A673 (cell line): ENCODE measurements at regions not wholly inside any gene's neighbourhood (a gene's known extent, or its start where the extent isn't known, plus 50 kb on each side); places are given as distances from the start of the nearest gene placed in this dataset.

Experiments used
- BruUV-seq: library from RNA; stranded (reverse); fragments of 400-500 nt; replicated peaks from 2 replicates; lab custom pipeline; 2021; lab: Mats Ljungman, UMichigan
- CTCF ChIA-PET: fragments of 300-600 bp; sonication (Branson Sonifier 250); formaldehyde crosslinking; loops from one replicate; lab custom pipeline; 2022; ENCODE audit warnings: antibody characterized with exemption; lab: Charles Lee
- POLR2A ChIA-PET: fragments of 300-600 bp; sonication (Branson Sonifier 250); formaldehyde crosslinking; loops from one replicate; lab custom pipeline; 2022; ENCODE audit warnings: antibody characterized with exemption; ENCODE audit not compliant: low non-redundant PET; lab: Charles Lee
- DNase-seq: peaks from one replicate; pipeline ENCODE4 v3.0.0-alpha.2; 2015; ENCODE audit warnings: low spot score
- H3K27ac ChIP-seq: fragments of 200-600 bp; sonication (generic); 2 replicates; pipeline ENCODE4 v1.5.1; 2016; ENCODE audit warnings: mixed run types, low read depth, mild to moderate bottlenecking, mixed read lengths, antibody characterized with exemption, low read length; ENCODE audit not compliant: poor library complexity, severe bottlenecking
- H3K27me3 ChIP-seq: fragments of 200-600 bp; sonication (generic); replicated peaks from 2 replicates; pipeline ENCODE4 v1.6.1; 2017; ENCODE audit warnings: mixed run types, low read depth, mild to moderate bottlenecking, mixed read lengths, antibody characterized with exemption, low read length; ENCODE audit not compliant: insufficient read depth, poor library complexity
- H3K36me3 ChIP-seq: fragments of 200-600 bp; sonication (generic); 2 replicates; pipeline ENCODE4 v1.6.1; 2016; ENCODE audit warnings: mixed run types, mild to moderate bottlenecking, mixed read lengths, antibody characterized with exemption, low read length; ENCODE audit not compliant: insufficient read depth, poor library complexity, severe bottlenecking
- H3K4me1 ChIP-seq: fragments of 200-600 bp; sonication (generic); 2 replicates; pipeline ENCODE4 v1.6.1; 2017; ENCODE audit warnings: mixed run types, mild to moderate bottlenecking, mixed read lengths, antibody characterized with exemption, low read length; ENCODE audit not compliant: insufficient read depth, poor library complexity, severe bottlenecking
- H3K4me3 ChIP-seq: fragments of 200-600 bp; sonication (generic); 2 replicates; pipeline ENCODE4 v1.5.1; 2016; ENCODE audit warnings: low read depth, mixed run types, mild to moderate bottlenecking, mixed read lengths, low read length; ENCODE audit not compliant: poor library complexity, severe bottlenecking
- H3K9me3 ChIP-seq: fragments of 200-600 bp; sonication (generic); 2 replicates; pipeline ENCODE4 v1.6.1; 2016; ENCODE audit warnings: mixed run types, low read depth, mild to moderate bottlenecking, mixed read lengths, antibody characterized with exemption, low read length; ENCODE audit not compliant: poor library complexity, severe bottlenecking
- CTCF ChIP-seq: fragments of 300-800, 200-600 bp; sonication (generic); conservative IDR thresholded peaks from 2 replicates; pipeline ENCODE4 v1.5.1; 2017; ENCODE audit warnings: low read depth, mild to moderate bottlenecking, antibody characterized with exemption, low read length, moderate library complexity, mixed read lengths
- EZH2 ChIP-seq: fragments of 200-600 bp; sonication (generic); IDR thresholded peaks from 2 replicates; pipeline ENCODE4 v1.6.1; 2017; ENCODE audit warnings: borderline replicate concordance, low read depth, mild to moderate bottlenecking, mixed read lengths, antibody characterized with exemption, low read length; ENCODE audit not compliant: poor library complexity, severe bottlenecking
- intact Hi-C: fragments of 100-400 bp; cut with micrococcal nuclease; formaldehyde crosslinking; loops from one replicate; pipeline ENCODE4 v1.10.0; 2022; ENCODE audit not compliant: unreplicated experiment

GRCh38 chr11:80118073-80118472 is 677.2 kb upstream of the TENM4 start:
- BruUV-seq = no TSS peak
- POLR2A ChIA-PET = no interaction called here
- DNase-seq = no peak
- Histone ChIP-seq H3K36me3 (no peaks in the 10 kb centered on the region), H3K4me3 (no peak overlapping the region), H3K27ac (no peak overlapping the region), H3K27me3 (no peaks in the 10 kb centered on the region), H3K4me1 (no peaks in the 10 kb centered on the region), H3K9me3 (no peaks in the 10 kb centered on the region)
- TF ChIP-seq CTCF (no peak), EZH2 (no peak)
- CTCF ChIA-PET = no interaction called here
- intact Hi-C loops = no loop called here

- Histone ChIP-seq H3K27me3 (no peaks in the 10 kb centered on the region), H3K4me3 (no peak overlapping the region), H3K36me3 (no peaks in the 10 kb centered on the region), H3K9me3 (no peaks in the 10 kb centered on the region), H3K27ac (no peak overlapping the region), H3K4me1 (no peaks in the 10 kb centered on the region)
- intact Hi-C loops = no loop called here
- ChIA-PET CTCF (no interaction called here), POLR2A (no interaction called here)
- no TSS peak for BruUV-seq
- TF ChIP-seq EZH2 (no peak), CTCF (no peak)
- no peak for DNase-seq
Observed at GRCh38 chr11:80116796-80117195, 676.0 kb upstream of the TENM4 start.

GRCh38 chr11:80109652-80110051 is 668.8 kb upstream of the TENM4 start:
- POLR2A ChIA-PET = no interaction called here
- CTCF ChIA-PET = no interaction called here
- TF ChIP-seq EZH2 (no peak), CTCF (no peak)
- no peak for DNase-seq
- no peaks in the 10 kb centered on the region for H3K9me3 ChIP-seq
- H3K4me1 ChIP-seq = no peaks in the 10 kb centered on the region
- no peak overlapping the region for H3K4me3 ChIP-seq
- no peaks in the 10 kb centered on the region for H3K27me3 ChIP-seq
- no peak overlapping the region for H3K27ac ChIP-seq
- intact Hi-C loops = no loop called here
- BruUV-seq = no TSS peak
- H3K36me3 ChIP-seq = no peaks in the 10 kb centered on the region
